Mononuclear cell (primary cell): ENCODE measurements at regions not wholly inside any gene's neighbourhood (a gene's known extent, or its start where the extent isn't known, plus 50 kb on each side); places are given as distances from the start of the nearest gene placed in this dataset.

Source experiments
- H3K27me3 ChIP-seq: 2 replicates; pipeline ENCODE4 v1.6.0; 2011; ENCODE audit warnings: low read length, control low read depth; ENCODE audit not compliant: insufficient read depth
- H3K4me1 ChIP-seq: 2 replicates; pipeline ENCODE4 v1.5.1; 2011; ENCODE audit warnings: mild to moderate bottlenecking, low read length, control low read depth; ENCODE audit not compliant: insufficient read depth
- H3K4me3 ChIP-seq: 2 replicates; pipeline ENCODE4 v1.5.1; 2011; ENCODE audit warnings: mild to moderate bottlenecking, low read length, moderate library complexity
- H3K9me3 ChIP-seq: 2 replicates; pipeline ENCODE4 v1.5.1; 2011; ENCODE audit warnings: low read depth, mild to moderate bottlenecking, control low read depth, low read length

GRCh38 chr19:30887042-30887441 lies 462.2 kb downstream of the TSHZ3 start:
- Histone ChIP-seq H3K9me3 (no peaks in the 10 kb centered on the region), H3K27me3 (no peaks in the 10 kb centered on the region), H3K4me1 (peaks cover 5% of the 10 kb centered on the region), H3K4me3 (no peak overlapping the region)

- H3K27me3 ChIP-seq, result no peaks in the 10 kb centered on the region
- H3K9me3 ChIP-seq, result no peaks in the 10 kb centered on the region
- H3K4me3 ChIP-seq, result no peak overlapping the region
- H3K4me1 ChIP-seq, result peaks cover 5% of the 10 kb centered on the region
Observed at GRCh38 chr19:30886222-30886621, 463.0 kb downstream of the TSHZ3 start.

GRCh38 chr19:30884146-30884812 lies 465.0 kb downstream of the TSHZ3 start:
- H3K27me3 ChIP-seq, result no peaks in the 10 kb centered on the region
- H3K4me1 ChIP-seq, result no peaks in the 10 kb centered on the region
- no peaks in the 10 kb centered on the region for H3K9me3 ChIP-seq
- H3K4me3 ChIP-seq, result no peak overlapping the region

- H3K27me3 ChIP-seq, result no peaks in the 10 kb centered on the region
- H3K9me3 ChIP-seq, result no peaks in the 10 kb centered on the region
- peaks cover 10% of the 10 kb centered on the region for H3K4me1 ChIP-seq
- no peak overlapping the region for H3K4me3 ChIP-seq
Observed at GRCh38 chr19:30883071-30883470, 466.2 kb downstream of the TSHZ3 start.

GRCh38 chr19:30882411-30883005 lies 466.7 kb downstream of the TSHZ3 start:
- Histone ChIP-seq H3K4me3 (no peak overlapping the region), H3K9me3 (no peaks in the 10 kb centered on the region), H3K4me1 (peaks cover 16% of the 10 kb centered on the region), H3K27me3 (no peaks in the 10 kb centered on the region)

- Histone ChIP-seq H3K9me3 (no peaks in the 10 kb centered on the region), H3K27me3 (no peaks in the 10 kb centered on the region), H3K4me1 (peaks cover 21% of the 10 kb centered on the region), H3K4me3 (no peak overlapping the region)
Observed at GRCh38 chr19:30881930-30882329, 467.3 kb downstream of the TSHZ3 start.

- H3K9me3 ChIP-seq, result no peaks in the 10 kb centered on the region
- peaks cover 21% of the 10 kb centered on the region for H3K4me1 ChIP-seq
Observed at GRCh38 chr19:30881281-30881680, 468.0 kb downstream of the TSHZ3 start.

GRCh38 chr19:30880551-30880950 lies 468.7 kb downstream of the TSHZ3 start:
- H3K4me1 ChIP-seq, result peaks cover 21% of the 10 kb centered on the region
- H3K4me3 ChIP-seq, result no peak overlapping the region
- H3K27me3 ChIP-seq, result no peaks in the 10 kb centered on the region
- no peaks in the 10 kb centered on the region for H3K9me3 ChIP-seq

More at GRCh38 chr19:30881281-30881680, 468.0 kb downstream of the TSHZ3 start:
- Histone ChIP-seq H3K27me3 (no peaks in the 10 kb centered on the region), H3K4me3 (no peak overlapping the region)

GRCh38 chr19:30880151-30880550 lies 469.1 kb downstream of the TSHZ3 start:
- H3K27me3 ChIP-seq, result no peaks in the 10 kb centered on the region
- peaks cover 21% of the 10 kb centered on the region for H3K4me1 ChIP-seq
- no peaks in the 10 kb centered on the region for H3K9me3 ChIP-seq
- H3K4me3 ChIP-seq, result no peak overlapping the region

GRCh38 chr19:30879736-30880135 lies 469.5 kb downstream of the TSHZ3 start:
- Histone ChIP-seq H3K4me1 (peaks cover 21% of the 10 kb centered on the region), H3K9me3 (no peaks in the 10 kb centered on the region), H3K4me3 (no peak overlapping the region), H3K27me3 (no peaks in the 10 kb centered on the region)

- Histone ChIP-seq H3K27me3 (no peaks in the 10 kb centered on the region), H3K4me3 (no peak overlapping the region), H3K4me1 (peaks cover 21% of the 10 kb centered on the region), H3K9me3 (no peaks in the 10 kb centered on the region)
Observed at GRCh38 chr19:30879225-30879624, 470.0 kb downstream of the TSHZ3 start.

GRCh38 chr19:30878495-30878894 lies 470.7 kb downstream of the TSHZ3 start:
- no peaks in the 10 kb centered on the region for H3K9me3 ChIP-seq
- H3K4me3 ChIP-seq, result no peak overlapping the region
- H3K27me3 ChIP-seq, result no peaks in the 10 kb centered on the region
- H3K4me1 ChIP-seq, result peaks cover 21% of the 10 kb centered on the region

- no peak overlapping the region for H3K4me3 ChIP-seq
- H3K27me3 ChIP-seq, result no peaks in the 10 kb centered on the region
- H3K4me1 ChIP-seq, result peaks cover 21% of the 10 kb centered on the region
- H3K9me3 ChIP-seq, result no peaks in the 10 kb centered on the region
Observed at GRCh38 chr19:30877661-30878113, 471.5 kb downstream of the TSHZ3 start.

- no peak overlapping the region for H3K4me3 ChIP-seq
Observed at GRCh38 chr19:30873691-30874090, 475.5 kb downstream of the TSHZ3 start.

GRCh38 chr19:30873003-30873402 lies 476.2 kb downstream of the TSHZ3 start:
- no peaks in the 10 kb centered on the region for H3K27me3 ChIP-seq

More at GRCh38 chr19:30873691-30874090, 475.5 kb downstream of the TSHZ3 start:
- H3K9me3 ChIP-seq, result no peaks in the 10 kb centered on the region
- H3K4me1 ChIP-seq, result peaks cover 17% of the 10 kb centered on the region
- H3K27me3 ChIP-seq, result no peaks in the 10 kb centered on the region

GRCh38 chr19:30871979-30872378 lies 477.3 kb downstream of the TSHZ3 start:
- H3K4me3 ChIP-seq, result no peak overlapping the region
- H3K4me1 ChIP-seq, result peaks cover under 1% of the 10 kb centered on the region
- no peaks in the 10 kb centered on the region for H3K9me3 ChIP-seq
- H3K27me3 ChIP-seq, result no peaks in the 10 kb centered on the region

More at GRCh38 chr19:30873003-30873402, 476.2 kb downstream of the TSHZ3 start:
- H3K4me1 ChIP-seq, result peaks cover 10% of the 10 kb centered on the region
- H3K4me3 ChIP-seq, result no peak overlapping the region
- no peaks in the 10 kb centered on the region for H3K9me3 ChIP-seq
